Epithelial cell of proximal tubule (primary cell): ENCODE measurements at regions not wholly inside any gene's neighbourhood (a gene's known extent, or its start where the extent isn't known, plus 50 kb on each side); places are given as distances from the start of the nearest gene placed in this dataset.
"Not testable (repeated sequence)": the region's sequence is repeated elsewhere in the genome, so short reads cannot be mapped to it uniquely, and the experiment has no call there.

ENCODE experiments used
- DNase-seq: peaks from one replicate; pipeline ENCODE4 v3.0.0-alpha.2; 2011; ENCODE audit warnings: low read depth
- H3K4me3 ChIP-seq: 2 replicates; pipeline ENCODE4 v1.5.1; 2011; ENCODE audit warnings: low read depth, mild to moderate bottlenecking, low read length
- CTCF ChIP-seq: conservative IDR thresholded peaks from 2 replicates; pipeline ENCODE4 v1.5.1; 2012; ENCODE audit warnings: low read depth, mild to moderate bottlenecking, low read length

DNA sequence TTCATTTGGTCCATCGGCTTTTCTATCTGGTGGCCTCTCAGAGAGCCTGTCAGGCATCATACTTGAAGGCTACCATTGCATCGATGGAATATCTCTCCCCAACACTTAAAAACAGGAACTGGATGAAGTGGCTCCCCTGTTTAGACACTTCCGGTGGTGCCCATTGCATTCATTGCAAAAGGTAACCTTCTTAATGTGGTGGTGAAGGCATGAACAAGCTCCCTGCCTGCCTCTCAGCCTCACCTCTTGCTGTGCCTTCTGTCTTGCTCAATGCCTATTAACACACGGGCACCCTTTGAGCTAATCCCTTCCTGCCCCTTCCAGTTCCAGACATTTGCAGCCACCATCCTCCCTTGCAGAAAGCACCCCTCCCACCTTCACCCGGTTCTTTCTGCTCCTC, 233.1 kb upstream of the MSX2 start:
- no peak for DNase-seq
- H3K4me3 ChIP-seq, result no peak overlapping the region
- TF ChIP-seq CTCF, result no peak

GRCh38 chr5:174491761-174492350, 232.5 kb upstream of the MSX2 start:
- TF ChIP-seq CTCF, result no peak
- H3K4me3 ChIP-seq, result no peak overlapping the region
- no peak for DNase-seq

GRCh38 chr5:174493530-174493929, 230.9 kb upstream of the MSX2 start:
- no peak for TF ChIP-seq CTCF
- H3K4me3 ChIP-seq, result no peak overlapping the region
- no peak for DNase-seq

DNA sequence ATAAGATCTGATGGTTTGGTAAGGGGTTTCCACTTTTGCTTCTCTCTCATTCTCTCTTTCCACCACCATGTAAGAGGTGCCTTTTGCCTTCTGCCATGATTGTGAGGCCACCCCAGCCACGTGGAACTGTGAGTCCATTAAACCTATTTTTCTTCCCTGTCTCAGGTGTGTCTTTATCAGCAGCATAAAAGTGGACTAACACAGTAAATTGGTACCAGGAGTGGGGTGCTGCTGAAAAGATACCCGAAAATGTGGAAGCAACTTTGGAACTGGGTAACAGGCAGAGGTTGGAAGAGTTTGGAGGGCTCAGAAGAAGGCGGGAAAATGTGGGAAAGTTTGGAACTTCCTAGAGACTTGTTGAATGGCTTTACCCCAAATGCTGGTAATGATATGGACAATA, 226.4 kb upstream of the MSX2 start:
- not testable (repeated sequence) for H3K4me3 ChIP-seq, DNase-seq

DNA sequence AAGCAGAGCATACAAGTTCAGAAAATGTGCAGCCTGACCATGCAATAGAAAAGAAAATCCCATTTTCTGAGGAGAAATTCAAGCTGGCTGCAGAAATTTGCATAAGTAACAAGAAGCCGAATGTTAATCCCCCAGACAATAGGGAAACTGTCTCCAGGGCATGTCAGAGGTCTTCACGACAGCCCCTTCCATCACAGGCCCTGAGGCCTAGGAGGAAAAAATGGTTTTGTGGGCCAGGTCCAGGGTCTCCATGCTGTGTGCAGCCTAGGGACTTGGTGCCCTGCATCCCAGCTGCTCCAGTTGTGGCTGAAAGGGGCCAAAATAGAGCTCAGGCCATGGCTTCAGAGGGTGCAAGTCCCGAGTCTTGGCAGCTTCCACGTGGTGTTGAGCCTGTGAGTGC, 225.8 kb upstream of the MSX2 start:
- H3K4me3 ChIP-seq, DNase-seq: not testable (repeated sequence)

- no peak overlapping the region for H3K4me3 ChIP-seq
- no peak for DNase-seq
- no peak for TF ChIP-seq CTCF
Observed at GRCh38 chr5:174500636-174501035, 223.7 kb upstream of the MSX2 start.

- no peak overlapping the region for H3K4me3 ChIP-seq
- peak; percentile 18 for DNase-seq
- TF ChIP-seq CTCF, result no peak
Observed at GRCh38 chr5:174501461-174502069, 222.8 kb upstream of the MSX2 start.

DNA sequence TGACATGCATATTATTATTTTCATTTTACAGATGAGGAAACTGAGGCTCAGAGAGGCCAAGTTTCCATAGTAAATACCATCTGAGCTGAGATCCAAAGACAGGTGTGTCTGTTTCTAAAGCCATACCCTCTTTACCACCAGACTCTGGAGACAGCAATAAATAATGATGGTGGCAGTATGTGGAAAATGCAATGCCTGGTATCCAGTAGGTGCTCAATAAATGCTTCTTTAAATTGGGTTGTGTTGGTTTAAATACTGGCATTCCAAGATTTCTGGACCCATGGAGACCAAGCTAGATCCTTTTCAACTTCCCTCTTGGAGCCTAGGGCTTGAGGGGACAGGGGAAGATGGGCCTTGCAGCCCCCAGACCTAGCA, 221.3 kb upstream of the MSX2 start:
- TF ChIP-seq CTCF, result no peak
- no peak overlapping the region for H3K4me3 ChIP-seq
- no peak for DNase-seq
